HCT116 (cell line): ENCODE measurements at regions not wholly inside any gene's neighbourhood (a gene's known extent, or its start where the extent isn't known, plus 50 kb on each side); places are given as distances from the start of the nearest gene placed in this dataset.

Experiments used
- CEBPB ChIP-seq: IDR thresholded peaks from 2 replicates; pipeline ENCODE4 v1.6.1; 2012; ENCODE audit warnings: low read depth
- EZH2 ChIP-seq: fragments of 200-600 bp; sonication (generic); IDR thresholded peaks from 2 replicates; pipeline ENCODE4 v1.6.1; 2017; ENCODE audit warnings: antibody characterized with exemption, mixed run types
- POLR2A ChIP-seq: IDR thresholded peaks from 2 replicates; pipeline ENCODE4 v1.7.0; 2011; ENCODE audit warnings: borderline replicate concordance; ENCODE audit not compliant: insufficient read depth, insufficient read length; ENCODE audit errors: extremely low read depth
- POLR2AphosphoS5 ChIP-seq: IDR thresholded peaks from 2 replicates; pipeline ENCODE4 v1.6.1; 2011; ENCODE audit warnings: mild to moderate bottlenecking, low read depth, low read length, moderate library complexity
- YY1 ChIP-seq: IDR thresholded peaks from 2 replicates; pipeline ENCODE4 v1.6.1; 2011; ENCODE audit warnings: low read length, low read depth, moderate library complexity, mild to moderate bottlenecking; ENCODE audit not compliant: insufficient replicate concordance; ENCODE audit errors: extremely low read depth
- ZFX ChIP-seq: fragments of 450-650 bp; IDR thresholded peaks from 2 replicates; pipeline ENCODE4 v1.6.1; 2017
- TF ChIP-seq, protein P1 (sequence below), 3 experiments: fragments of 200-600 bp in 1 of 3; sonication (generic) in 1 of 3; IDR thresholded peaks in 2 of 3; conservative IDR thresholded peaks in 1 of 3; 2 replicates each; pipeline ENCODE4 v1.5.1; 2012 to 2017; ENCODE audit warnings: low read depth in 2 of 3, low read length in 2 of 3, antibody characterized with exemption in 1 of 3, borderline replicate concordance in 1 of 3, control low read depth in 1 of 3, mild to moderate bottlenecking in 1 of 3, mixed read lengths in 1 of 3, mixed run types in 1 of 3, moderate library complexity in 1 of 3; ENCODE audit not compliant: insufficient read depth in 1 of 3
- TF ChIP-seq, protein P2 (sequence below): IDR thresholded peaks from 2 replicates; pipeline ENCODE4 v1.6.1; 2012

DNA sequence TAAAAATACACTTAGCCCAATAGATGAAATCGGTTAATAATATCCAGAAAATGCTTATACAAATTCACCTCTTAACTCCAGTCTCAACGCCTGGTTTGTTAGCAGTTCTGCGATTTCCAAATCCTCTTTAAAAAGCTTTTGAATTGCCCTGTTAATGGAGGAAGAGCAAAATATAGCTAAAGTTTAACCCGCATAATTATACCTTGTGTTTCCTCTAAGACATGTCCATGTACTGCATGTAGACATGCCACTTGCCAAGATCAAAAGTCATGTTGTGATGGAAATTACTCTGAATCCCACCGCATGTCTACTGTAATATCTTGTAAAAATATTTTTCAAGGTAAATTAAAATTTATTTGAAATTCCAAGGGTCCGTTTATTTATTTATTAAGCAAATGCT, 291.2 kb upstream of the LRP1B start:
- TF ChIP-seq POLR2A = no peak
- TF ChIP-seq, protein P1, sequence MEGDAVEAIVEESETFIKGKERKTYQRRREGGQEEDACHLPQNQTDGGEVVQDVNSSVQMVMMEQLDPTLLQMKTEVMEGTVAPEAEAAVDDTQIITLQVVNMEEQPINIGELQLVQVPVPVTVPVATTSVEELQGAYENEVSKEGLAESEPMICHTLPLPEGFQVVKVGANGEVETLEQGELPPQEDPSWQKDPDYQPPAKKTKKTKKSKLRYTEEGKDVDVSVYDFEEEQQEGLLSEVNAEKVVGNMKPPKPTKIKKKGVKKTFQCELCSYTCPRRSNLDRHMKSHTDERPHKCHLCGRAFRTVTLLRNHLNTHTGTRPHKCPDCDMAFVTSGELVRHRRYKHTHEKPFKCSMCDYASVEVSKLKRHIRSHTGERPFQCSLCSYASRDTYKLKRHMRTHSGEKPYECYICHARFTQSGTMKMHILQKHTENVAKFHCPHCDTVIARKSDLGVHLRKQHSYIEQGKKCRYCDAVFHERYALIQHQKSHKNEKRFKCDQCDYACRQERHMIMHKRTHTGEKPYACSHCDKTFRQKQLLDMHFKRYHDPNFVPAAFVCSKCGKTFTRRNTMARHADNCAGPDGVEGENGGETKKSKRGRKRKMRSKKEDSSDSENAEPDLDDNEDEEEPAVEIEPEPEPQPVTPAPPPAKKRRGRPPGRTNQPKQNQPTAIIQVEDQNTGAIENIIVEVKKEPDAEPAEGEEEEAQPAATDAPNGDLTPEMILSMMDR (IDR thresholded peaks at IDR 0.05 in 2 of 3, conservative IDR thresholded peaks at IDR 0.05 in 1 of 3; ENCODE audit: borderline replicate concordance in 1 of 3, insufficient read depth in 1 of 3, low read depth in 2 of 3, low read length in 2 of 3) = no peak
- no peak for TF ChIP-seq ZFX
- TF ChIP-seq POLR2AphosphoS5 = no peak
- TF ChIP-seq, protein P2, sequence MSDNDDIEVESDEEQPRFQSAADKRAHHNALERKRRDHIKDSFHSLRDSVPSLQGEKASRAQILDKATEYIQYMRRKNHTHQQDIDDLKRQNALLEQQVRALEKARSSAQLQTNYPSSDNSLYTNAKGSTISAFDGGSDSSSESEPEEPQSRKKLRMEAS = no peak
- no peak for TF ChIP-seq CEBPB
- TF ChIP-seq EZH2 = no peak
- TF ChIP-seq YY1 = no peak
